ENCODE measurements at regions not wholly inside any gene's neighbourhood (a gene's known extent, or its start where the extent isn't known, plus 50 kb on each side); places are given as distances from the start of the nearest gene placed in this dataset.

GRCh38 chr4:36000941-36001557 is 243.3 kb downstream of the ARAP2 start:
- Mint-ChIP-seq H3K4me3 (no peak overlapping the region), H3K27me3 (no peaks in the 10 kb centered on the region), H3K36me3 (ENCODE audit: insufficient read depth) (peaks cover 2% of the 10 kb centered on the region), H3K9me3 (no peaks in the 10 kb centered on the region), H3K4me1 (no peaks in the 10 kb centered on the region), H3K27ac (ENCODE audit: low read depth) (no peak overlapping the region)
- DNase-seq (ENCODE audit: low spot score in 2 of 2): no peak
- ATAC-seq (replicated peaks; ENCODE audit: extremely low read depth, poor library complexity, severe bottlenecking): no peak

- Mint-ChIP-seq H3K27me3 (no peaks in the 10 kb centered on the region), H3K4me1 (no peaks in the 10 kb centered on the region), H3K36me3 (ENCODE audit: insufficient read depth) (peaks cover 2% of the 10 kb centered on the region), H3K4me3 (no peak overlapping the region), H3K9me3 (no peaks in the 10 kb centered on the region), H3K27ac (ENCODE audit: low read depth) (no peak overlapping the region)
- ATAC-seq (replicated peaks; ENCODE audit: extremely low read depth, poor library complexity, severe bottlenecking) (no peak), DNase-seq (ENCODE audit: low spot score in 2 of 2) (no peak)
These were observed 241.3 kb downstream of the ARAP2 start for GRCh38 chr4:36003051-36003450.

DNA sequence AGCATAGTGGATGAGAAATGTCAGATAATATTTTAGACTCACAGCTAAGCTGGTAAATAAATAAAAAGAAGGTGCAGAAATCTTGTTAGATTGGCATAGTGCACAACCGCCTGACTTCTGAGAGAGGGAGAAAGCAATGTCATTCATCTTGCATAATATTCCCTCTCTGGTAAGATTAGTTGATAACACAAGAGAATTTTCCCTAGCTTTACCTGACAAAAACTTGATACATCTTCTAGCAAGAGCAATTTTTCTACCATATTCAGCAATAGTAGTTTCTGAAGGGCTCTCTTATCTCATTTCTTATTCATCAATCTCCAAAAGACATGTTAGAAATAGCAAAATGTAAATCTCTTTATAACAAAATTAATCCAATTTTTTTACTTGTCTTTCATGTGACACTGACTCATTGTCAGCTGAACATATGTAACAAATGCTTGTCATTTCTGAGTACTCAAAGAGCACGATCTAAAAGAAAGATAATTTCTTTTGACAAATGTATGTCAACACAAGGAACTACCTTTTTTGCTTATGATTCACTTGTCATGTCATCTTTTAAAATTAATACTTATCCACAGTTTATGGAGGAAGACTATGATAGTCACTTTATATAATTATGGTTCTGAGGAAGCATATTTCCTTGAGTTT is 240.0 kb downstream of the ARAP2 start:
- Mint-ChIP-seq H3K27me3 (no peaks in the 10 kb centered on the region), H3K4me3 (no peak overlapping the region), H3K36me3 (ENCODE audit: insufficient read depth) (peaks cover 2% of the 10 kb centered on the region), H3K4me1 (no peaks in the 10 kb centered on the region), H3K9me3 (no peaks in the 10 kb centered on the region), H3K27ac (ENCODE audit: low read depth) (no peak overlapping the region)
- ATAC-seq (replicated peaks; ENCODE audit: extremely low read depth, poor library complexity, severe bottlenecking): no peak
- DNase-seq (ENCODE audit: low spot score in 2 of 2): no peak

GRCh38 chr4:36006226-36006625 is 238.1 kb downstream of the ARAP2 start:
- no peak for DNase-seq (ENCODE audit: low spot score in 2 of 2)
- H3K36me3 Mint-ChIP-seq (ENCODE audit: insufficient read depth): no peaks in the 10 kb centered on the region

DNA sequence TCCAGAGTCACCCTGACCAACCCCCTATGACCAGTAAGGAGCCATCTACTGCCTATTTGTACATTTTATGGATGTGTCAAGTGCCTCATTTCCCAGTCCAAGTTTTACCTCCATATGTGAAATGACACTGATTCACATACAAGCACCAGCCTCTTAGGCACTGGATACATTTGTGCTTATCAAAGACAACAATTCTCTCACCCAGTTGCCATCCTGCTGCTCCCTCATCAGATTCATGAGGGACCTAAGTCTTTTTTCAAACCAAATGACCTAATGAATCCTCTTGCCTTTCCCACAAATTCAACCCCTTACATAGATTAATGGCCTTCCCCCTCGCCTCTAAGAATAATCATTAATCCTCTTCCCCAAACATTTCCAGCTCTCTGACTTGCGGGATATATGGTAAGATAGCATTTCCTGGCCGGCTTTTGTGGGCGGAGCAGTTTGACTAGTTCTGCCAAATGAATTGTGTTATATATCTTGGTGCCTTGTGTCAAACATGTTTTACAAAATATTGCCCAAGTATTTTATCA is 233.9 kb downstream of the ARAP2 start:
- no peaks in the 10 kb centered on the region for H3K9me3 Mint-ChIP-seq
- no peaks in the 10 kb centered on the region for H3K27me3 Mint-ChIP-seq

More at GRCh38 chr4:36006226-36006625, 238.1 kb downstream of the ARAP2 start:
- ATAC-seq (replicated peaks; ENCODE audit: extremely low read depth, poor library complexity, severe bottlenecking): no peak
- H3K9me3 Mint-ChIP-seq: no peaks in the 10 kb centered on the region
- H3K4me1 Mint-ChIP-seq: no peaks in the 10 kb centered on the region
- H3K27me3 Mint-ChIP-seq: no peaks in the 10 kb centered on the region
- H3K27ac Mint-ChIP-seq (ENCODE audit: low read depth): no peak overlapping the region
- H3K4me3 Mint-ChIP-seq: no peak overlapping the region

GRCh38 chr4:36011381-36011780 is 232.9 kb downstream of the ARAP2 start:
- no peak for DNase-seq (ENCODE audit: low spot score in 2 of 2)
- H3K27ac Mint-ChIP-seq (ENCODE audit: low read depth): no peak overlapping the region

More for the DNA sequence above, 233.9 kb downstream of the ARAP2 start:
- Mint-ChIP-seq H3K4me3 (no peak overlapping the region), H3K36me3 (ENCODE audit: insufficient read depth) (peaks cover 2% of the 10 kb centered on the region), H3K4me1 (no peaks in the 10 kb centered on the region), H3K27ac (ENCODE audit: low read depth) (no peak overlapping the region)
- DNase-seq (ENCODE audit: low spot score in 2 of 2) (no peak), ATAC-seq (replicated peaks; ENCODE audit: extremely low read depth, poor library complexity, severe bottlenecking) (no peak)

DNA sequence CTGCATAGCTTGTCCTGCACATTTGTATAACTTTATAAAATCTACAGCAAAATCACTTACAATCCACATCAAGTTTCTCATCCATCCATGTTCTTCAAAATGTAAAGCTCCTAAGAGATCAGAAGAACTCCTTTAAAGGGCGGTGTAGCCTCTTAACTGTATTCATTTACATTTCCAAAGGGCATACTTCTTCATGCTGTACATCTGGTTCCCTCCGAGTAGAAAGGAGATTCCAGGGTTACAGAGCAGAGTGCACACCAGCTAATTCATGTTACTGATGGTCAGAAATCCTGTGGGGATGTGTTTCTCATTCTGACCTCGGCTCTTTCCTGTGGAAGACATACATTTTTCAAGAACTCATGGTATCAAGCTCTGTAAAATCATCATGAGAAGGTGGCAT is 231.8 kb downstream of the ARAP2 start:
- Mint-ChIP-seq H3K9me3 (no peaks in the 10 kb centered on the region), H3K4me3 (no peak overlapping the region), H3K27ac (ENCODE audit: low read depth) (no peak overlapping the region), H3K4me1 (no peaks in the 10 kb centered on the region), H3K27me3 (no peaks in the 10 kb centered on the region), H3K36me3 (ENCODE audit: insufficient read depth) (peaks cover 2% of the 10 kb centered on the region)
- no peak for DNase-seq (ENCODE audit: low spot score in 2 of 2)
- no peak for ATAC-seq (replicated peaks; ENCODE audit: extremely low read depth, poor library complexity, severe bottlenecking)

More at GRCh38 chr4:36011381-36011780, 232.9 kb downstream of the ARAP2 start:
- H3K36me3 Mint-ChIP-seq (ENCODE audit: insufficient read depth): peaks cover 2% of the 10 kb centered on the region
- no peak overlapping the region for H3K4me3 Mint-ChIP-seq
- no peaks in the 10 kb centered on the region for H3K27me3 Mint-ChIP-seq
- H3K4me1 Mint-ChIP-seq: no peaks in the 10 kb centered on the region
- no peak for ATAC-seq (replicated peaks; ENCODE audit: extremely low read depth, poor library complexity, severe bottlenecking)
- no peaks in the 10 kb centered on the region for H3K9me3 Mint-ChIP-seq

GRCh38 chr4:36013206-36013605 is 231.1 kb downstream of the ARAP2 start:
- Mint-ChIP-seq H3K9me3 (no peaks in the 10 kb centered on the region), H3K4me1 (no peaks in the 10 kb centered on the region), H3K27me3 (no peaks in the 10 kb centered on the region), H3K27ac (ENCODE audit: low read depth) (no peak overlapping the region), H3K4me3 (no peak overlapping the region), H3K36me3 (ENCODE audit: insufficient read depth) (peaks cover 2% of the 10 kb centered on the region)
- ATAC-seq (replicated peaks; ENCODE audit: extremely low read depth, poor library complexity, severe bottlenecking): no peak
- no peak for DNase-seq (ENCODE audit: low spot score in 2 of 2)
